ENCODE measurements at regions not wholly inside any gene's neighbourhood (a gene's known extent, or its start where the extent isn't known, plus 50 kb on each side); places are given as distances from the start of the nearest gene placed in this dataset.

GRCh38 chr16:85481738-85482137 is 131.4 kb upstream of the GSE1 start:
- DNase-seq = no peak

GRCh38 chr16:85483424-85483823 is 129.7 kb upstream of the GSE1 start:
- no peak for DNase-seq

GRCh38 chr16:85484347-85485300 is 128.5 kb upstream of the GSE1 start:
- no peak for DNase-seq

GRCh38 chr16:85485379-85485778 is 127.7 kb upstream of the GSE1 start:
- no peak for DNase-seq

- DNase-seq = no peak
Measured at GRCh38 chr16:85486256-85486915, 126.7 kb upstream of the GSE1 start.

GRCh38 chr16:85488414-85488813 is 124.7 kb upstream of the GSE1 start:
- no peak for DNase-seq

- no peak for DNase-seq
Measured at GRCh38 chr16:85490407-85491057, 122.6 kb upstream of the GSE1 start.

GRCh38 chr16:85491058-85491771 is 121.9 kb upstream of the GSE1 start:
- DNase-seq = no peak

- DNase-seq = no peak
Measured at GRCh38 chr16:85491798-85492294, 121.3 kb upstream of the GSE1 start.

- DNase-seq = no peak
Measured at GRCh38 chr16:85492295-85492864, 120.7 kb upstream of the GSE1 start.

GRCh38 chr16:85494315-85494714 is 118.8 kb upstream of the GSE1 start:
- no peak for DNase-seq

GRCh38 chr16:85495259-85495658 is 117.9 kb upstream of the GSE1 start:
- no peak for DNase-seq

GRCh38 chr16:85495823-85496538 is 117.1 kb upstream of the GSE1 start:
- DNase-seq = no peak

GRCh38 chr16:85497622-85498314 is 115.4 kb upstream of the GSE1 start:
- DNase-seq = no peak

- DNase-seq = no peak
Measured at GRCh38 chr16:85498607-85499006, 114.5 kb upstream of the GSE1 start.

- DNase-seq = no peak
Measured at GRCh38 chr16:85500220-85500619, 112.9 kb upstream of the GSE1 start.

GRCh38 chr16:85501900-85502299 is 111.2 kb upstream of the GSE1 start:
- DNase-seq = no peak

GRCh38 chr16:85502357-85502756 is 110.8 kb upstream of the GSE1 start:
- DNase-seq = no peak

- no peak for DNase-seq
Measured at GRCh38 chr16:85503679-85504231, 109.4 kb upstream of the GSE1 start.

GRCh38 chr16:85504242-85504641 is 108.9 kb upstream of the GSE1 start:
- DNase-seq = no peak
